Ascending aorta (tissue), 2 donors: ENCODE measurements at regions not wholly inside any gene's neighbourhood (a gene's known extent, or its start where the extent isn't known, plus 50 kb on each side); places are given as distances from the start of the nearest gene placed in this dataset.

Experiments
- DNase-seq, 2 donors: peaks; one replicate each; pipeline ENCODE4 v3.0.0-alpha.2; 2019; ENCODE audit warnings: low spot score in 2 of 2
- H3K27ac ChIP-seq, 2 donors: fragments of 200-600 bp; sonication (generic); one replicate each; pipeline ENCODE4 v1.5.1; 2016 to 2017; ENCODE audit warnings: mild to moderate bottlenecking in 1 of 2
- H3K27me3 ChIP-seq: fragments of 200-600 bp; sonication (generic); one replicate; pipeline ENCODE4 v1.5.1; 2017
- H3K36me3 ChIP-seq, 2 donors: fragments of 200-600 bp; sonication (generic); one replicate each; pipeline ENCODE4 v1.5.1; 2016
- H3K4me1 ChIP-seq, 2 donors: fragments of 200-600 bp; sonication (generic); one replicate each; pipeline ENCODE4 v1.5.1; 2016 to 2017; ENCODE audit warnings: mild to moderate bottlenecking in 1 of 2
- H3K4me3 ChIP-seq, 2 donors: fragments of 200-600 bp; sonication (generic); one replicate each; pipeline ENCODE4 v1.5.1; 2016 to 2017; ENCODE audit warnings: mild to moderate bottlenecking in 1 of 2
- H3K9me3 ChIP-seq, 2 donors: fragments of 200-600 bp; sonication (generic); one replicate each; pipeline ENCODE4 v1.5.1; 2016
- CTCF ChIP-seq, 3 experiments: fragments of 200-600 bp in 2 of 3; fragments of 450-650 bp in 1 of 3; sonication (generic) in 2 of 3; IDR thresholded peaks; one replicate each; pipeline ENCODE4 v1.5.1; 2016 to 2019; ENCODE audit warnings: antibody characterized with exemption in 3 of 3, mild to moderate bottlenecking in 1 of 3, moderate library complexity in 1 of 3
- intact Hi-C: fragments of 100-400 bp; cut with DNase I; formaldehyde crosslinking; loops from one replicate; pipeline ENCODE4 v1.15.1; 2023

GRCh38 chr5:135127439-135128240 lies 93.6 kb upstream of the PITX1 start:
- H3K36me3 ChIP-seq, result no peaks in the 10 kb centered on the region
- intact Hi-C loops, result no loop called here
- no peaks in the 10 kb centered on the region for H3K27me3 ChIP-seq
- TF ChIP-seq CTCF (IDR thresholded peaks at IDR 0.05), result no peak
- no peak overlapping the region for H3K27ac ChIP-seq
- no peaks in the 10 kb centered on the region for H3K9me3 ChIP-seq
- no peaks in the 10 kb centered on the region for H3K4me1 ChIP-seq
- H3K4me3 ChIP-seq, result no peak overlapping the region
- no peak for DNase-seq

- Histone ChIP-seq H3K27me3 (no peaks in the 10 kb centered on the region), H3K4me1 (no peaks in the 10 kb centered on the region), H3K9me3 (no peaks in the 10 kb centered on the region), H3K36me3 (no peaks in the 10 kb centered on the region), H3K4me3 (no peak overlapping the region), H3K27ac (no peak overlapping the region)
- no peak for TF ChIP-seq CTCF (IDR thresholded peaks at IDR 0.05)
- intact Hi-C loops, result no loop called here
- no peak for DNase-seq
Measured at GRCh38 chr5:135126688-135127438, 92.8 kb upstream of the PITX1 start.

- no peaks in the 10 kb centered on the region for H3K9me3 ChIP-seq
- no peaks in the 10 kb centered on the region for H3K36me3 ChIP-seq
- no peaks in the 10 kb centered on the region for H3K4me1 ChIP-seq
- no peak overlapping the region for H3K27ac ChIP-seq
- H3K27me3 ChIP-seq, result no peaks in the 10 kb centered on the region
- no peak overlapping the region for H3K4me3 ChIP-seq
- no peak for DNase-seq
- intact Hi-C loops, result no loop called here
- TF ChIP-seq CTCF (IDR thresholded peaks at IDR 0.05), result no peak
Measured at GRCh38 chr5:135124724-135125123, 90.7 kb upstream of the PITX1 start.

- Histone ChIP-seq H3K36me3 (no peaks in the 10 kb centered on the region), H3K9me3 (no peaks in the 10 kb centered on the region), H3K27ac (no peak overlapping the region), H3K4me1 (no peaks in the 10 kb centered on the region), H3K27me3 (no peaks in the 10 kb centered on the region), H3K4me3 (no peak overlapping the region)
- intact Hi-C loops, result no loop called here
- DNase-seq, result no peak
- TF ChIP-seq CTCF (IDR thresholded peaks at IDR 0.05), result no peak
Measured at GRCh38 chr5:135124128-135124527, 90.1 kb upstream of the PITX1 start.

- H3K27ac ChIP-seq, result no peak overlapping the region
- no peak overlapping the region for H3K4me3 ChIP-seq
- no peaks in the 10 kb centered on the region for H3K27me3 ChIP-seq
- intact Hi-C loops, result no loop called here
- no peak for TF ChIP-seq CTCF (IDR thresholded peaks at IDR 0.05)
- no peaks in the 10 kb centered on the region for H3K36me3 ChIP-seq
- no peaks in the 10 kb centered on the region for H3K9me3 ChIP-seq
- H3K4me1 ChIP-seq, result no peaks in the 10 kb centered on the region
- no peak for DNase-seq
Measured at GRCh38 chr5:135122797-135123196, 88.8 kb upstream of the PITX1 start.
